IPS-18a (cell line): ENCODE measurements at regions not wholly inside any gene's neighbourhood (a gene's known extent, or its start where the extent isn't known, plus 50 kb on each side); places are given as distances from the start of the nearest gene placed in this dataset.

Experiments used
- H3K27ac ChIP-seq: one replicate; pipeline ENCODE4 v1.5.1; 2013; ENCODE audit warnings: low read length
- H3K27me3 ChIP-seq: one replicate; pipeline ENCODE4 v1.6.1; 2013; ENCODE audit warnings: mild to moderate bottlenecking, low read length; ENCODE audit not compliant: control insufficient read depth, insufficient read depth
- H3K36me3 ChIP-seq: one replicate; pipeline ENCODE4 v1.6.1; 2013; ENCODE audit warnings: low read depth, low read length; ENCODE audit not compliant: control insufficient read depth
- H3K4me1 ChIP-seq: one replicate; pipeline ENCODE4 v1.6.1; 2013; ENCODE audit warnings: low read depth, low read length; ENCODE audit not compliant: control insufficient read depth
- H3K4me3 ChIP-seq: one replicate; pipeline ENCODE4 v1.5.1; 2013; ENCODE audit warnings: low read length
- H3K9ac ChIP-seq: one replicate; pipeline ENCODE4 v1.6.1; 2013; ENCODE audit warnings: mild to moderate bottlenecking, low read length, moderate library complexity
- H3K9me3 ChIP-seq: one replicate; pipeline ENCODE4 v1.6.1; 2013; ENCODE audit warnings: low read depth, low read length; ENCODE audit not compliant: control insufficient read depth

DNA sequence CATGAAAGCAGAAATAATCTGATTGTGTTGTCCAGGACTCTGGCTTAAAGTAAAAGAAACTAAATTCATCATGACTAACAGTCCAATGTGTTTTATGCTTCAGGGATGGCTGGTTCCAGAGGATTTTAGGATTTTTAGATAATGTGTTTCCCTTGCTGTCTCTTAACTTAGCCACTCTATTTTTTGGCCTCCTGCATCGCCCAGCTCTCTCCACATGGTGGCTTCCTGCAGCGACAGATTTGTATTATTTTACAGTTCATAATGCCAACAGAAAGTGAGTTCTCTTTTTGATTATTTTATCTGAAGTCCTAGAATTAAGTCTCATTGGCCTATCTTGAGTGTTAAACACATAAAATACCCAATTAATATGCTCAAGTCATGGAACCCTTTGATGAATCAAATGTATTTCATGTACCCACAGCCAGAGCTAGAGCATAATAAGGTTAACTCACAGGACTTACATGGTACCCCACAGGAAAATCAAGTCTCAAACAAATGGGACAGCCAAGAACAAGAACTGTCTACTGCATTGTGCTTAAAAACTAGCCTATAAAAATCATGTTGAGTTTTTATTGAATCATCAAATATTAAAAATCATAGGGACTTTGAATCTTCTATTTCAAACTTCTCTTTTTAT, 582.5 kb downstream of the DOK5 start:
- no peaks in the 10 kb centered on the region for H3K36me3 ChIP-seq

DNA sequence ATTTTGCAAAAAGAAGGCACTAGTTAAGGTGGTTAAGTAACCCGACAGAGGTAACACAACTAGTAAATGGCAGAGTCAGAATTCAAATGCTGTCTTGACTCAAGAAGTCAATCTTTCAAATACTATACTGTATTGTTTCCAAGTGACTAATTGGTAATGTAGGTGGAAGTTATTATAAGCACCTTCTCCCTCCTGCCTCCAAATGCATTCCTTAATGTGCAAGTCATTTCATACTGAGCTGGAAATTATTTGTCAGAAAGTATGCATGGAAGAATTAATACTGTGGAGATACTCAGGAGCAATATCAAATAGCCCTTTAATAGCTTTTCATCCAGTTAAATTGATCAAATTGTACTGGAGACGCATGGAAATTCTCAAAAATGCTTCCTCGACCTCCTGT, 579.1 kb downstream of the DOK5 start:
- H3K36me3 ChIP-seq, result no peaks in the 10 kb centered on the region
- H3K4me1 ChIP-seq, result no peaks in the 10 kb centered on the region
- H3K27ac ChIP-seq, result no peak overlapping the region
- no peaks in the 10 kb centered on the region for H3K27me3 ChIP-seq
- no peak overlapping the region for H3K4me3 ChIP-seq
- H3K9me3 ChIP-seq, result no peaks in the 10 kb centered on the region
- no peak overlapping the region for H3K9ac ChIP-seq

More for the DNA sequence above, 582.5 kb downstream of the DOK5 start:
- Histone ChIP-seq H3K27me3 (no peaks in the 10 kb centered on the region), H3K27ac (no peak overlapping the region), H3K9ac (no peak overlapping the region), H3K4me1 (no peaks in the 10 kb centered on the region), H3K9me3 (no peaks in the 10 kb centered on the region), H3K4me3 (no peak overlapping the region)

DNA sequence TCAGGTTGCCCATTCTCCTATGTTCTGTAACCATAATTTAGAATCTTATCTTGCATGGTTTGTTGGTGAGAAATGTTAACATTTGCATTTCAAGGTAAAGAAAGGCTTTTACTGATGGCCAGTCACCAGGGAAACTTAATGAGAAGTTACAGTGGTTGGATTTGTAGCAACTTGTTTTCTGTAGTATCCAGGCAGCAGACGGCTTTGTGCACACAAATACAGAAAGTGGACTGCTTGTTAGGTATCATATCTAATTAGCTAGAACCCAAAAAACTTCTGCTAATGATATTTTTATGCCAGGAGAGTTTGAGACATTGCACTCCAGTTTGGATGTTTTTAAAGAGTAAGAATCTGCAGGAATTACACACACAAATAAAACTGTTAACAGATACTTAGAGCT, 578.0 kb downstream of the DOK5 start:
- Histone ChIP-seq H3K27me3 (no peaks in the 10 kb centered on the region), H3K9ac (no peak overlapping the region), H3K36me3 (no peaks in the 10 kb centered on the region), H3K9me3 (no peaks in the 10 kb centered on the region), H3K4me1 (no peaks in the 10 kb centered on the region), H3K4me3 (no peak overlapping the region), H3K27ac (no peak overlapping the region)

DNA sequence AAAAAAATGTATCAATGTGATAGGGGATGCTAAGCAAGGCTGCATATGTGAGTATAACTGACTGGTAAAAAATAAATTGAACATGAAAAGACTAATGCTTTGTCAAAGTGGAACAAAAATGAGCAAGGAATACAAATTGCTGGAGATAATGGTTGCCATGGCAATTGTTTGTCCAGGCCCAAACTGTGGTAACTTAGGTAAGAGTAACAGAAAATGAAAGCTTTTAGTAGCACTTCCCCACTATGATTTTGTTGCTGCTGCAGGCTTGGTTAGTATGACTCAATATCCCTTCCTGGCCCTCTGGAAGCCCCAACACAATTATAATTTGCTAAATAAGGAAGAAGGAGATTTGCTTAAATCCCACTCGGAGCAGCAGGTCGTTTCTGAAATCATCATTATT, 577.1 kb downstream of the DOK5 start:
- H3K4me1 ChIP-seq, result no peaks in the 10 kb centered on the region
- H3K9ac ChIP-seq, result no peak overlapping the region
- H3K9me3 ChIP-seq, result no peaks in the 10 kb centered on the region
- H3K36me3 ChIP-seq, result no peaks in the 10 kb centered on the region
- no peaks in the 10 kb centered on the region for H3K27me3 ChIP-seq
- no peak overlapping the region for H3K4me3 ChIP-seq
- H3K27ac ChIP-seq, result no peak overlapping the region

DNA sequence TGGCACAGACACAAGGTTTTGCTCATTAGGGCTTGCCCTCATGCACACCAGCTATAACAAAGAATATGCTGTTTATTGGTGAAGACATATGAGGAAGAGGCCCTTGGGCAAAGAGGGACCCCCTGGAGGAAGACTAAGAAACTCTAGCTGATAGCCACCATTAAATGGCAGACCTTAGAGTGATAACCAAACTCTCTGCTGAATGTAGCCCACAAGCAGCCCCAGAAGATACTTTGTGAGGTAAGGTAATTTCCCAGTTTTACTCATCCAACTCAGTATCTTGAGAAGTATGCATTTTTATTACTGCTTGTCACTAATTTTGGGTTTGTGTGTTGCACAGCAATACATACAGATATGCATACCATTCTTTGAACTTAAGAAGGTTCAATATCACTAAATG, 563.3 kb downstream of the DOK5 start:
- Histone ChIP-seq H3K4me1 (no peaks in the 10 kb centered on the region), H3K36me3 (no peaks in the 10 kb centered on the region), H3K27me3 (no peaks in the 10 kb centered on the region), H3K4me3 (no peak overlapping the region), H3K9me3 (no peaks in the 10 kb centered on the region), H3K9ac (no peak overlapping the region), H3K27ac (no peak overlapping the region)

DNA sequence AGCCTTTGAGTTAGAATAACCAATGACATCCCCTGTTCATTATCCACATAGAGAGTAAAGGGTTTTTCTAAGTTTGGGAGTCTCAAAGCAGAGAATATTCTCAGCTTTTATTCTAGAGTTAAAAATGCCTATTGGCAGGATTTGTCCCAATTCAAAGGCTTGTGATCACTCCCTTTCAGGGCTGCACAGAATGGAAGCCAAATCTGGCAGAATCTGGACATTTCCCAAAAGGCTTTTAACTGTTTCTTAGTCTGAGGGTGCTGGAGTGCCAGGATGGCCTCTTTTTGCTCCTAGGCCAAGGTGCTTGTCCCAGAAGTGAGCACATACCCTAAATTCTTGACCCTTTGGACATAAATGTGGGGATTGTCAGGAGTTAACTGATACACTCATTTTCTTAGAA, 556.6 kb downstream of the DOK5 start:
- no peaks in the 10 kb centered on the region for H3K9me3 ChIP-seq
- no peaks in the 10 kb centered on the region for H3K36me3 ChIP-seq
- H3K27ac ChIP-seq, result no peak overlapping the region
- H3K4me3 ChIP-seq, result no peak overlapping the region
- no peaks in the 10 kb centered on the region for H3K27me3 ChIP-seq
- no peaks in the 10 kb centered on the region for H3K4me1 ChIP-seq
- H3K9ac ChIP-seq, result no peak overlapping the region

DNA sequence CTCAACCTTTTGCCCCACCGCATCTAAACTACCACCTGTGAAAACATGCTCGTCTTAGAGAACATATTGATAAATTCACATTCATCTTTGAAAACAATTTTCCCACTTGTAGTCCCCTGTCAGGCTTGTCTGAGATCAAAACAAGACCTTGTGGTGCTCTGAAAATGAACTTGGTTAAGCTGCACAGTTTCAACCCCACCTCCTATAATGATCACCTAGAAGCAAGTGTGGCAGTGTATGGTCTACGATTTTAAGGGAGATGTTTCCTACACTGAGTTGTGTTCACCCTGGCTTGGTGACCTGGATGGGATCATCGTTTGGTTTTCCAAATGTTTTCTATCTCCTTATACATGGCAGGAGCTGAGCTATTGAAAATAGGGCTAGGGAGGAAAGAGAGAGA, 539.4 kb downstream of the DOK5 start:
- no peak overlapping the region for H3K4me3 ChIP-seq
- no peaks in the 10 kb centered on the region for H3K9me3 ChIP-seq
- no peak overlapping the region for H3K27ac ChIP-seq
- H3K4me1 ChIP-seq, result no peaks in the 10 kb centered on the region
- H3K9ac ChIP-seq, result no peak overlapping the region
- no peaks in the 10 kb centered on the region for H3K36me3 ChIP-seq
- H3K27me3 ChIP-seq, result no peaks in the 10 kb centered on the region

DNA sequence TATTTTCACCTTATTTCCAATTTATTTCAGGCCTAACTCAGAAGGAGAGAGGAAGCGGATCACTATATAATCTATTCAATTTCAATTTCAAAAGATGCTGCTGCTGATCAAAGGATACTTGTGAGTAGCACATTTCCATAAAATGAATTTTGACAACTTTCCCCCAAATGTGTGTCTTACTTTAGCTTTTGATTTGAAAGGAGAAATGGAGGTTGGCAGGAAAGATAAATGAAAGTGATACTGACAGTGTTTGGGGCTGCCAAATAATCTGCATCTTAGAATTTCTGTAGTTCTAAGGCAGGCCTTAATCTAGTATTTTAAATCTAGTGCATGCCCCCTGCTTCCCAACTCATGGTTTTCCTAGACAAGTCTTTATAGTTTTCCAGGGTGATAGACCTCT, 535.4 kb downstream of the DOK5 start:
- Histone ChIP-seq H3K27ac (no peak overlapping the region), H3K4me1 (peaks cover 3% of the 10 kb centered on the region), H3K4me3 (no peak overlapping the region), H3K9ac (no peak overlapping the region), H3K36me3 (no peaks in the 10 kb centered on the region), H3K9me3 (no peaks in the 10 kb centered on the region), H3K27me3 (no peaks in the 10 kb centered on the region)

DNA sequence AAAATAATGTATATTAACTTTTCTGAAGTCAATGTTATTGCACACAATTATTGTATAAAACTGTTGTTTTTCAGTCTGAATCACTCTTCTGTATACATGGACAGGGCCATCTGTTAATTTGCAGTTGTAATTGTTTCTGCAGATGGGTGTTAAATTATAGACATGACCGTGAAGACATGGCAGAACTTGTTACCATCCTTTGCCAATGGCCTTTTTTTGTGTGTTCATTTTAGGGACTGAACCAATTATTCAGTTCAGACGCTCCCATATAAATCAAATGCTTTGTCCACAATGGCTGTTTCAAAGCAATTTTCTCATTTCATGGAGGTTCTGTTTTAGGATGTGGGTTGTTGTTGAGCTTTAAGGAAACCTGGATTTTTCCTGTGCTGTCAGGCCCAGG, 533.7 kb downstream of the DOK5 start:
- Histone ChIP-seq H3K36me3 (no peaks in the 10 kb centered on the region), H3K9ac (no peak overlapping the region), H3K4me3 (no peak overlapping the region), H3K27me3 (no peaks in the 10 kb centered on the region), H3K4me1 (peaks cover 3% of the 10 kb centered on the region), H3K9me3 (no peaks in the 10 kb centered on the region), H3K27ac (no peak overlapping the region)

DNA sequence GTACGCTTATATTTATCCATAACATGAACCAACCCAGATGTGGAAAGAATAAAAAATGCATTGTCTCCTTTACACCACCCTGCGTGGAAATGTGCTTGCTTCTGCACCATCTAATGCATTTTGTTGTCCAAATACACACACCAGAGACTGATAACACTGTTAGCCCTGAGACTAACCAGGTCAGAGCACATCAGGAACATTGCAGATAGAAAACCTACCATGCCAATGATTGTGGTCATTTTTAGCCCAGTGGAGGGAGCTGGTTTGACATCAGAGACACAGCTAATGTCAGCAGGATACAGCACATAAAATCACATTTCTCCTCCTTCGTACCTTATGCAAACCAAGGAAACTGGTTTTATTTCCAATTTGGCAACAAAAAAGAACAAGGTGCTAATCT, 528.7 kb downstream of the DOK5 start:
- no peaks in the 10 kb centered on the region for H3K27me3 ChIP-seq
- no peaks in the 10 kb centered on the region for H3K9me3 ChIP-seq
- no peak overlapping the region for H3K9ac ChIP-seq
- no peak overlapping the region for H3K27ac ChIP-seq
- H3K4me1 ChIP-seq, result peaks cover 3% of the 10 kb centered on the region
- no peaks in the 10 kb centered on the region for H3K36me3 ChIP-seq
- H3K4me3 ChIP-seq, result no peak overlapping the region

DNA sequence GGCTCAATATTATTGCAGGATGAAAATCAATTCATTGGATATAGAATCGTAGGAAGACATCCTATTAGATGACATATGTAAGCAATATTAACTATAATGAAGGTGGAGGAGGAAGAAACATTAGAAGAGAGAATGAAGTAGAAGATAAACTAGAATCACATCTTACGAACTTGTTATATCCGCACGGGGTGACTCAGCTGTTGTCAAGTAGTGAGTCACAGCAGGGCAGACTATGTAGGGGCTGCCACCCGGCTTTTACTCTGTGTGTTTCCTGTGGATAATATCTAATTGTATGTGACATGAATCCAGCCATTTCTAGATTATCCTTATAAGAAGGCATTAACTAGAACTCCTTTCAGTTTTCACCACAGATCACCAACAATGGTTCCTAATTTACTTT, 520.2 kb downstream of the DOK5 start:
- H3K9me3 ChIP-seq, result no peaks in the 10 kb centered on the region
- no peak overlapping the region for H3K9ac ChIP-seq
- H3K4me3 ChIP-seq, result no peak overlapping the region
- peaks cover 12% of the 10 kb centered on the region for H3K4me1 ChIP-seq
- no peaks in the 10 kb centered on the region for H3K27me3 ChIP-seq
- no peak overlapping the region for H3K27ac ChIP-seq
- no peaks in the 10 kb centered on the region for H3K36me3 ChIP-seq

DNA sequence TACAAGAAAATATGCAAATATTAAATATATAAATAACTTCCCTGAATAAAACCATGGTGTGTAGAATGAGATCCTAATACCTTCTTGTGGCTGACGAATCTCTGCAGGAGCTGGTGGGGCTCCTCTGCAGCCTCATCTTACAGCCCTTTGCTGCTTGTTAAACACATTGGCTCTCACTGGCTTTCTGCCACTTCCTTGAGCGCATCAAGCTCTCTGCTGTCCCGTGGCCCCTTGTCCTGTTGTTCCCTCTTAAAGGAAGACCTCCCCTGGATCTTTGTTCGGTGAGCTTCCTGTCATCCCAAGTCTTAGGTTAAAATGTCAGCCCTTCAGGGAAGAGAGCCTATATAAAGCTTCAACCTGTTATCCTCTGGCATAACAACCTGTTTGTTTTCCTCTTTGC, 519.6 kb downstream of the DOK5 start:
- Histone ChIP-seq H3K9ac (no peak overlapping the region), H3K27ac (no peak overlapping the region), H3K9me3 (no peaks in the 10 kb centered on the region), H3K27me3 (no peaks in the 10 kb centered on the region), H3K36me3 (no peaks in the 10 kb centered on the region), H3K4me3 (no peak overlapping the region), H3K4me1 (peaks cover 12% of the 10 kb centered on the region)
